ENCODE measurements at regions not wholly inside any gene's neighbourhood (a gene's known extent, or its start where the extent isn't known, plus 50 kb on each side); places are given as distances from the start of the nearest gene placed in this dataset.
"Not testable (repeated sequence)": the region's sequence is repeated elsewhere in the genome, so short reads cannot be mapped to it uniquely, and the experiment has no call there.

- no peak overlapping the region for H3K27ac ChIP-seq (ENCODE audit: low read depth, low read length)
- no peaks in the 10 kb centered on the region for H3K9me2 ChIP-seq (replicated peaks; ENCODE audit: control insufficient read depth, low read length)
- H3K4me3 ChIP-seq (ENCODE audit: low read length) = no peak overlapping the region
- no peaks in the 10 kb centered on the region for H4K20me1 ChIP-seq (ENCODE audit: control insufficient read depth, insufficient read depth, low read depth, low read length)
- H3K9me3 ChIP-seq (ENCODE audit: control insufficient read depth, insufficient read depth, low read length) = peaks cover 5% of the 10 kb centered on the region; the same call in 1 of the 2 replicates
- no peaks in the 10 kb centered on the region; the same call in 1 of the 2 replicates for H3K27me3 ChIP-seq (ENCODE audit: control insufficient read depth, low read length)
- no peaks in the 10 kb centered on the region for H3K4me1 ChIP-seq (ENCODE audit: control insufficient read depth, low read length)
- H3F3A ChIP-seq (ENCODE audit: control insufficient read depth, insufficient read depth) = no peaks in the 10 kb centered on the region
- TF ChIP-seq CTCF (IDR thresholded peaks at IDR 0.05; ENCODE audit: low read depth, low read length, poor library complexity, severe bottlenecking) (no peak), EZH2phosphoT487 (IDR thresholded peaks at IDR 0.05; ENCODE audit: borderline replicate concordance, low read length) (no peak)
- H3K4me2 ChIP-seq (ENCODE audit: low read length) = no peak overlapping the region
- H3K79me2 ChIP-seq (ENCODE audit: control insufficient read depth, low read length) = no peaks in the 10 kb centered on the region
- H3K36me3 ChIP-seq (ENCODE audit: control insufficient read depth, low read length) = no peaks in the 10 kb centered on the region
Measured at GRCh38 chr5:112511920-112512319, 92.8 kb upstream of the EPB41L4A start.

GRCh38 chr5:112512901-112513300 is 93.8 kb upstream of the EPB41L4A start:
- Histone ChIP-seq H3K4me2 (ENCODE audit: low read length) (no peak overlapping the region), H3K79me2 (ENCODE audit: control insufficient read depth, low read length) (no peaks in the 10 kb centered on the region), H3F3A (ENCODE audit: control insufficient read depth, insufficient read depth) (no peaks in the 10 kb centered on the region), H3K27ac (ENCODE audit: low read depth, low read length) (no peak overlapping the region), H3K4me3 (ENCODE audit: low read length) (no peak overlapping the region), H3K4me1 (ENCODE audit: control insufficient read depth, low read length) (no peaks in the 10 kb centered on the region), H3K9me2 (replicated peaks; ENCODE audit: control insufficient read depth, low read length) (no peaks in the 10 kb centered on the region), H3K9me3 (ENCODE audit: control insufficient read depth, insufficient read depth, low read length) (peaks cover 5% of the 10 kb centered on the region; the same call in 1 of the 2 replicates), H3K36me3 (ENCODE audit: control insufficient read depth, low read length) (no peaks in the 10 kb centered on the region), H4K20me1 (ENCODE audit: control insufficient read depth, insufficient read depth, low read depth, low read length) (no peaks in the 10 kb centered on the region), H3K27me3 (ENCODE audit: control insufficient read depth, low read length) (no peaks in the 10 kb centered on the region; the same call in 1 of the 2 replicates)
- TF ChIP-seq CTCF (IDR thresholded peaks at IDR 0.05; ENCODE audit: low read depth, low read length, poor library complexity, severe bottlenecking) (no peak), EZH2phosphoT487 (IDR thresholded peaks at IDR 0.05; ENCODE audit: borderline replicate concordance, low read length) (no peak)

- Histone ChIP-seq H3K27ac (ENCODE audit: low read depth, low read length) (no peak overlapping the region), H3K4me1 (ENCODE audit: control insufficient read depth, low read length) (no peaks in the 10 kb centered on the region), H3K4me3 (ENCODE audit: low read length) (no peak overlapping the region)
Measured at GRCh38 chr5:112514111-112514510, 95.0 kb upstream of the EPB41L4A start.

GRCh38 chr5:112520474-112520873 is 101.4 kb upstream of the EPB41L4A start:
- H4K20me1 ChIP-seq (ENCODE audit: control insufficient read depth, insufficient read depth, low read depth, low read length); H3K27me3 ChIP-seq (ENCODE audit: control insufficient read depth, low read length); H3K4me3 ChIP-seq (ENCODE audit: low read length); H3K9me3 ChIP-seq (ENCODE audit: control insufficient read depth, insufficient read depth, low read length); H3K27ac ChIP-seq (ENCODE audit: low read depth, low read length); H3K36me3 ChIP-seq (ENCODE audit: control insufficient read depth, low read length); H3F3A ChIP-seq (ENCODE audit: control insufficient read depth, insufficient read depth); H3K79me2 ChIP-seq (ENCODE audit: control insufficient read depth, low read length); H3K9me2 ChIP-seq (replicated peaks; ENCODE audit: control insufficient read depth, low read length): not testable (repeated sequence)
- peaks cover 53% of the 10 kb centered on the region for H3K4me1 ChIP-seq (ENCODE audit: control insufficient read depth, low read length)
- H3K4me2 ChIP-seq (ENCODE audit: low read length) = peak overlapping the region; percentile 34

More at GRCh38 chr5:112514111-112514510, 95.0 kb upstream of the EPB41L4A start:
- H3F3A ChIP-seq (ENCODE audit: control insufficient read depth, insufficient read depth) = no peaks in the 10 kb centered on the region
- H4K20me1 ChIP-seq (ENCODE audit: control insufficient read depth, insufficient read depth, low read depth, low read length) = no peaks in the 10 kb centered on the region
- TF ChIP-seq EZH2phosphoT487 (IDR thresholded peaks at IDR 0.05; ENCODE audit: borderline replicate concordance, low read length) = no peak
- TF ChIP-seq CTCF (IDR thresholded peaks at IDR 0.05; ENCODE audit: low read depth, low read length, poor library complexity, severe bottlenecking) = no peak
- no peaks in the 10 kb centered on the region for H3K9me2 ChIP-seq (replicated peaks; ENCODE audit: control insufficient read depth, low read length)
- no peak overlapping the region for H3K4me2 ChIP-seq (ENCODE audit: low read length)
- peaks cover 5% of the 10 kb centered on the region; the same call in 1 of the 2 replicates for H3K9me3 ChIP-seq (ENCODE audit: control insufficient read depth, insufficient read depth, low read length)
- H3K36me3 ChIP-seq (ENCODE audit: control insufficient read depth, low read length) = no peaks in the 10 kb centered on the region
- no peaks in the 10 kb centered on the region; the same call in 1 of the 2 replicates for H3K27me3 ChIP-seq (ENCODE audit: control insufficient read depth, low read length)
- no peaks in the 10 kb centered on the region for H3K79me2 ChIP-seq (ENCODE audit: control insufficient read depth, low read length)

- Histone ChIP-seq H3K4me2 (ENCODE audit: low read length) (peak overlapping the region; percentile 62), H3K4me1 (ENCODE audit: control insufficient read depth, low read length) (peaks cover 53% of the 10 kb centered on the region), H3K27ac (ENCODE audit: low read depth, low read length) (peak overlapping the region; percentile 57)
Measured at GRCh38 chr5:112522891-112523673, 104.0 kb upstream of the EPB41L4A start.

More at GRCh38 chr5:112522891-112523673, 104.0 kb upstream of the EPB41L4A start:
- not testable (repeated sequence) for H3K79me2 ChIP-seq (ENCODE audit: control insufficient read depth, low read length); H3F3A ChIP-seq (ENCODE audit: control insufficient read depth, insufficient read depth); H4K20me1 ChIP-seq (ENCODE audit: control insufficient read depth, insufficient read depth, low read depth, low read length); H3K9me2 ChIP-seq (replicated peaks; ENCODE audit: control insufficient read depth, low read length); H3K36me3 ChIP-seq (ENCODE audit: control insufficient read depth, low read length); H3K27me3 ChIP-seq (ENCODE audit: control insufficient read depth, low read length); H3K9me3 ChIP-seq (ENCODE audit: control insufficient read depth, insufficient read depth, low read length)
- peak overlapping the region; percentile 51; the same call in 1 of the 2 replicates for H3K4me3 ChIP-seq (ENCODE audit: low read length)
